NCI-H2171 (cell line): ENCODE measurements at regions not wholly inside any gene's neighbourhood (a gene's known extent, or its start where the extent isn't known, plus 50 kb on each side); places are given as distances from the start of the nearest gene placed in this dataset.

Experiments
- DNase-seq: peaks from one replicate; lab custom pipeline; 2025; lab: John Stamatoyannopoulos, UW

DNA sequence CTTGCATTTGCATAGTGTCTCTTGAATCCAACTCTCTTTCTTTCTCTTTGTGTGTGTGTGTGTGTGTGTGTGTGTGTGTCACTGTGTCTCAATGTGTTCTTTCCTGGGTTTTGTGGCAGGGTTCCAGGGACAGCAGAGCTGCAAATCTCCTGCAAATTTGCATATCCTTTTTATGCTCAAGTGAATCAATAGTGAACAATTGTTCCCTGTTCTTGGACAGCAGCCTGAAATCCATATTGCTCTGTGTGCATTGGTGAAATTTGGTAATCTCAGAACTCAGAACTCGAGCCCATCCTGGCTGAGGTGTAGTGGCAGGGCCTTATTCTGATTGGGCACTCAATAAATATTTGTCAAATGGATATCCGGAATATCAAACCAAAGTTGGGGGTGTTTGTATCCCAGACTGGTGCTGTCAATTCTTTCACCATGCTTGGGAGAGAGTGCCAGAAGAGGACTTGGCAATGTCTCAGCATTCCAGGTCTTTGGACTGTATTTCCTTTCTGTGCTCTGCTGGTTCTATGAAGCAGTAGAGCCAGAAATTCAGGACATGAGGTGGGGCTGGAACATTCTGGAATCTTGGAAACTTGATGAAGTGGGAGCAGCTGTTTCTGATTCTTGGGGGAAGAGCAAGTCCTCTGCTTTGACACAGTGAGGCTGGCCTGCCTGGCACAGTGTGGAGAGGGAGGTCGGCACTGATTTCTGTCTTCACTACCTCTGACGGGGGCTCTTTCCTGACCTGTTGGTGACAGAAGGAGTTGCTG, 380.6 kb upstream of the C2CD4B start:
- DNase-seq, result no peak

- no peak for DNase-seq
Measured at GRCh38 chr15:62546628-62547027, 381.5 kb upstream of the C2CD4B start.

DNA sequence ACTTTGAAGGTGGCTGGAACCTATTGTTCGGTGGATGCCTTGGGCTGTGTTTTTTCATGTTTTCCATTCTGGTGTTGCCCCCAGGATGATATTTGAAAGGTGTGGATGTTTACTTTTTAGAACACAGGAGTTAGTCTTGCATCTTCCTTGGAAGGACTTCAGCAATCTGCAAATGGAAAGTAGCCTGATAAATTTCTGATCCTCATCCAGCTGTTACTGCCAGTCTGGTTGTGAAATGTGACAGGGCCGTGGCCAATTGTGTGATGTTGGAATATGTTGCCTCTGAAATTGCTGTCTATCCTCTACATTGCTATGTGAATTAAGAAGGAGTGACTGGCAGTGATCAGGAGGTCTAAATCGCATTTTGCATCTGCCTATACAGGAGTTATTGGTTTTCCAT, 382.5 kb upstream of the C2CD4B start:
- no peak for DNase-seq

GRCh38 chr15:62549345-62549970, 384.4 kb upstream of the C2CD4B start:
- DNase-seq, result no peak

- no peak for DNase-seq
Measured at GRCh38 chr15:62550106-62550505, 385.0 kb upstream of the C2CD4B start.

DNA sequence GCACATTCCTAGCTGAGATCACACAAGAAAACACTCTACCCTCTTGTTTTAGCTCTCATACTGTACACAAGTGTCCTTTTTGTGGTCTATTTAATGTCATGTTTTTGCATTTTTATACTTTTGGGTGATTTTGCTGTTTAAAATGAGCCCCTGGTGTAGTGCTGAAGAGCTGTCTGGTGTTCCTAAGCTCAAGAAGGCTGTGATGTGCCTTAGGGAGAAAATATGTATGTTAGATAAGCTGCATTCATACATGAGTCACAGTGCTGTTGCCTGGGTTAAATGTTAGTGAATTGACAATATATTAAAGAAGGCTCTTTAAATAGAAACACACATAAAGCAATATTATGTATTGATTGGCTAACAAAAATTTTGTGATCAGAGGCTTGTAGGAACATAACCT, 387.4 kb upstream of the C2CD4B start:
- DNase-seq, result no peak

DNA sequence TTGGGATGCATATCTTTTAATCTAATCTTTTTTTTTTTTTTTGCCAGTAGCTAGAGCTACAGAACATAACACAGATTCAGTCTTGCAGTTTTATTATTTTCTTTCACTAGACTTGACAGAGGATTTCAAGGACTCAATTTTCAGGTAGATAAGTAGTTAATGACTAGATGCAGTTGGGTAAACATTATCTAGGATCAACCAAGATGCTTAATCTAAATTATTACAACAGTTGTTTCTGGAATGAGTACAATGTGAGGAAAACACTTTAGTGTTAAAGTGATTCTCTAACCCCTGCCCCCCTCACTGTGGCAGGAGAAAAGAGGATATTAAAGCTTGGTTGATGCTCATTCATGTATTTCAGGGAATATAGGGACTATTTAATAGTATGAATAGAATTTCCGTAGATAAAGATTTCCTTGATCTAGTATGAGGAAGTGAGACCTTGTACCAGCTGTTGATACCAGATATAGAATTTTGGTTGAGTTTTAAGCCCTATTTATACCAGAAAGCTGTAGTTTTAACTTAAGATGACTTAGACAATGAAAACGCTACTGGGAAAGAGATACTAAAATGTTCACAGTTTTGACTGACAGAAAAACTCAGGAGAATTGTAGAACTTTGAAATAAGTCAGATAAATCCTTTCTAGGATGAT, 389.0 kb upstream of the C2CD4B start:
- no peak for DNase-seq

GRCh38 chr15:62558640-62559380, 393.7 kb upstream of the C2CD4B start:
- DNase-seq, result no peak

GRCh38 chr15:62559381-62559733, 394.3 kb upstream of the C2CD4B start:
- DNase-seq, result no peak

DNA sequence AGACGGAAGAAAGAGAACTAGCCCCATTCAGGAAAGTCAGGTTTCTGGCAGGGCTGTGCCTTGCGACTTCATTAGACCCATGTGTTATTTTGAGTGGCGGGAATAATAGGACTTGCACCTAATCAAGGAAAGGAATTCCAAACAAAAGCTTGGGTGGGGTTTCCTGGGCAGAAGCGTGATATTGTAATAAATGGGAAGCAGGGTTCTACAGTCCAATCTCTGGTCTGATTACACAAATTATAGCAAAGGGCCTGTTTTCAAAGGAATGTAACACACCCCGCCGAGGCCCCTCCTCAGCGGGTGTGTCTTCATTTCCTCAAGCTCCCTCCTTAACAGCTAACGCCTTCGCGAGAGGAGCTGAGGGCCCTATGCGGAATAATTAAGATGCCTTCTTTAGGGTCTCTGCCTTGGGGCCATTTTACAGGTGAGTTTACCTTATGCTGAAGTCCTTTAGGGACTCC, 396.0 kb upstream of the C2CD4B start:
- DNase-seq, result no peak

DNA sequence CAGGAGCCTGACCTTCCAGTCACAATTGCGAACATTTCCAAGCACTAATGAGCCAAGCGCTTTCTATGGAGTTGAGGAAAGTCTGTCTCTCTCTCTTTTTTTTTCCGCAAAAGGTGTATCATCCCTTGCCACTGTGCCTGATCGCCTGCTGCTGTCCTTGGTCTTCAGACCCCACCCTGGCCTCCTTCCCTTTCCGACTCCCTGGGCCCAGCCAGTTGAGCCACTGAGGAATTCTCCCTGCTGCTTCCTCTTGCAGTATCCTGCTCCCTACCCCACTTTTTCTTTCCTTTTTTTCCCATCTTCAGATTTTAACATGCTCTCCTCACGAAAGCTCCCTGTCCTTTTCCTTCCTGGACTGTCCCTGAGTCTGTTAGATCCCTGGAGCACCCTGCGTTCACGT, 396.5 kb upstream of the C2CD4B start:
- no peak for DNase-seq

DNA sequence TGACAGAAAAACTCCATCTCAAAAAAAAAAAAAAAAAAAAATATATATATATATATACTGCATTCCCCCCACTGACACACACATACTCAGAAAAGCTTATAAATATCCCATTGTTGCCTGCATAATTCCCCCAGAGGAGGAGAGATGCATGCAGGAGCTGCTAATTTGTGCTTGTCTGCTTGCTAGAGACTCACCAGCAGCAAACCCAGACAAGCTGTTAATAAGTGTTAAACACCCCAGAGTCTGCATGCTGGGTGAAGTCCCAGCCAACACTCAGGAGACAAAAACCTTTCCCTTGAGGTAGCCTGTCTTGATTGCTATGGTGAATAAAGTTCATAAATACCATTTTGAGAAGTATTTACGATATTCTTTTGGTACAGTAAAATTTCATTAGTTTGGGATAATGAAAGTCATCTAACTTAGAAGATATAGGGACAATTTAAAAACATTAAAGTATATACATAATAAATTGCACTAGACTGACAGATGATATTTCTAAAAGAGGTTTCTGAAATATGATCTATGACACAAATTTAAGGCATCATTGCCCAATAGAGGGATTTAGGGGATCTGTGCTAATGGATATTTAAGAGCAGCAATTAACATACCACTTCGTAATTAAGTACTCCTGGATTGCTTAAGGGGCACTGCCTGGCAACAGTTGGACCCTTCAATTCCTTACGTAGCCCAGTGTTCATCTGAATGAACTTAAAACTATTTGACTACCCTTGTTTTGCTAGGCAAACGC, 400.0 kb upstream of the C2CD4B start:
- peak; percentile 34 for DNase-seq

DNA sequence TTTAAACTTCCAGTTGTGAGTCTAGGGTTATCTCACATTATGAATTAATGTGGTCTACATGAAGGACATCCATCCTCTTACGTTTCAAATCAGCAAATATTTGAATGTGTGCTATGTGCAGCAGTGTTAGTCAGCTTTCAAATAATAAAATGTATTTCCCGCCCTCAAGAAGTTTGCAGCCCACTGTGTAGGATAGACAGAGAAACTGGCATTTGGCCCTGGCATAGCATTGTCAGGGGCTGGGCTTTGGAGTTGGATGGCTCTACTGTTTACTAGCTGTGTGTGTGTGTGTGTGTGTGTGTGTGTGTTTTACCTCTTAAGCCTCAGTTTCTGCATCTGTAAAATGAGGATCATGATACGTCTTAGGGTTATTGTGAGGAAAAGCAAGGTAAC, 400.5 kb upstream of the C2CD4B start:
- no peak for DNase-seq

- no peak for DNase-seq
Measured at GRCh38 chr15:62566248-62566647, 401.2 kb upstream of the C2CD4B start.

DNA sequence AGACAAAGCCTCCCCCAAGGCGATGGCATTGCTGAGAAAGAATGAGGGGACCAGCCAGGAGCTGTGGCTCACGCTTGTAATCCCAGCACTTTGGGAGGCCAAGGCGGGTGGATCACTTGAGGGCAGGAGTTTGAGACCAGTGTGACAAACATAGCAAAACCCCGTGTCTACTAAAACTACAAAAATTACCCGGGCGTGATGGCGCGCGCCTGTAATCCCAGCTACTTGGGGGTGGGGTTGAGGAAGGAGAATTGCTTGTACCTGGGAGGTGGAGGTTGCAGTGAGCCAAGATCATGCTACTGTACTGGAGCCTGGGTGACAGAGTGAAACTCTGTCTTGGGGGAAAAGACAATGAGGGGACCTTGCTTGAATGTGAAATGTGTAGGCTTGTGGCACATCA, 402.4 kb upstream of the C2CD4B start:
- DNase-seq, result no peak

- DNase-seq, result no peak
Measured at GRCh38 chr15:62568004-62568403, 402.9 kb upstream of the C2CD4B start.

DNA sequence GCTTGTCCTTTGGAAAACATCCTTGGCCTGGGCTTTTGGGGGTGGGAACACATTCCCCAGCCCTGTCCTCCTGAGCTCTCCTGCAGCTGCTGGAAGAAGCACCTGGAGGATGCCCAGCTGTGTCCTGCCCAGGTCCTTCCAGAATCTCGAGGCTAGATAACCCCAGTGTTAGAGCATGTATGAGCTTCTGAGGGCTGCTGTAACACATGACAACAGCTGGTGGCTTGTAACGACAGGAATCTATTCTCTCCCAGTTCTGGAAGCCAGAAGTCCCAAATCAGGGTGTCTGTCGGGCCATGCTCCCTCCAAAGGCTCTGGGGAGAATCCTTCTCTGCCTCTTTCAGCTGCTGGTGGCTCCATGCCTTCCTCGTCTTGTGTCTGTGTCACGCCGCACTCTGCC, 403.6 kb upstream of the C2CD4B start:
- no peak for DNase-seq

DNA sequence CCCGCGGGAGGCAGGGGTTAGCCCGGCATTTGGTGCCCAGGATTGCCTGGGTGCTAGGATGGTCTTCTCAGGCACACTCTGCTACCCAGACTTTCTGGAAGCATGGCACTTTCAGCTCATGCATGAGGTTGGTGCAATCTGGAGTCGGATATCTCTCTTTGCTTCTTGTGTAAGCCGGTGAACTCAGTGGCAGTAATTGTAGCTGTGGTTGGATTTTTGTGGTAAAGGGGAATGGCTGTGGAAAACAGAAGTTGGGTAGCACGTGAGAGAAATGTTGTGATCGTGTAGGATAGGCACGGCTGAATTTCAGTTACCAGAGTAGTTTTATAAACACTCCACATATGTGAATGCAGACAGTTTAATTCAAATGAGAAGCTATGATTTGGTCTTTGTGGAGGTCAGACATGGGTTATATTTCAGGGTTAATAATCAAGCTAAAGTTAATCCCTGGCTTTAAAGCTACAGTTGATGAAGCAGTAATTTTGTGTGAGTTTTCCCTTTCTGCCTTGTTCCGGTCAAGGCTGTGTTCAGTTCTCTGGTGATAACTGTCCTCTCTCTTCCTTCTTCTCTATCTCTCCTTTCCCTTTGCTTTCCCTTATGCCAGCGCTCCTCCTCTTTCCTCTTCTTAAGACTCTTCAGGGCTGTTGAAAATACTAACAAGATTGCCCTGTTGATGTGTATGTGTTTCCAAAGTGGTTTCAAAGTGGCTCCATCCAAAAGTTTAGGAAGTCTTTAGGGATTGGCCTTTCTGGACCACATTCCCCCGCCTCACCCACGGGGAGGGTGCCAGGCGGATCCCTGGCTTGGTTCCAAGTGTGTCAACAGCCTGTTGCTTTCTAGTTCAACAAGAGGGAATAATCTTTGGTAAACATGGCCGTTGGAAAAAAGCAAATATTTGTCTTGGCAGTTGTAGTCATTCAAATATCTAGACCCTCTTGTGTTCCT, 404.6 kb upstream of the C2CD4B start:
- peak; percentile 26 for DNase-seq

DNA sequence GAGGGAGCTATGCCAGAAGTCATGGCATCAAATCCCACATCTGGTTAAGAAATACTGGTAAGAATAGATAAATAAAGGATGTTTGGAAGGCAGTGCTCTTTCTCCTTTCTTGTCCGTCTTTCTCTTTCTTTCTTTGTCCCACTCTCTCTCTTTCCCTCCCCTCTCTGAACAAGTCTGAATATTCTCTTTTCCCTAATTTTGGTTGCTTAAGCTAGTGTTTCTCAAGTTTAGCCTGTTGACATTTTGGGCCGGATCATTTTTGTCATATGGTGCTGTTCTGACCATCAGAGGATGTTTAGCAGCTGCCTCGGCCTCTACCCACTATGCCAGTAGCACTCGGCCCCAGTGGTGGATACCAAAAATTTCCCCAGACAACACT, 405.3 kb upstream of the C2CD4B start:
- no peak for DNase-seq

DNA sequence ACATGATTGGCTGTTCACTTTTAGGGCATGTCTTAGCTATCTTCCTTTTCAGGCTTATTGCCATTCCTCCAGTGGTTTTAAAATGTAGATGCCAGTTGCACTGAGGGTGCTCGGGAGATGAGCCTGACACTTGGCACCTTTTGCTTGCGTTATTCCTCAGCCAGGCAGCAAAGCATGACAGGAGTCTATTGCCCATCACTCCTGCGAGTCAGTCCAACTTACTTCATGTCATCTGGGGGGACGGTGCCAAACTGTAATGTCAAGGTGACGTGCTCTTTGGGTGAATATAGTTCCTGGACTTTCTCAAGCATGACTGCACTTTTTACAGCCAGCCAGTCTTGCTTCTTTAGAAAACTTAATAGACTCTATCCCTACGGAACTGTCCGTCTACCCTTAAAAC, 406.0 kb upstream of the C2CD4B start:
- no peak for DNase-seq

- no peak for DNase-seq
Measured at GRCh38 chr15:62572797-62573196, 407.7 kb upstream of the C2CD4B start.
